GM18519 (cell line): ENCODE measurements at regions not wholly inside any gene's neighbourhood (a gene's known extent, or its start where the extent isn't known, plus 50 kb on each side); places are given as distances from the start of the nearest gene placed in this dataset.

ENCODE experiments used
- ATAC-seq: cut with Tn5 transposase; IDR thresholded peaks from one replicate; pipeline ENCODE4 v1.9.1; 2021; ENCODE audit warnings: mild to moderate bottlenecking, moderate library complexity; ENCODE audit not compliant: unreplicated experiment, low FRiP score

GRCh38 chr15:94744080-94744793, 512.9 kb downstream of the MCTP2 start:
- no peak for ATAC-seq

- ATAC-seq = no peak
Measured at GRCh38 chr15:94745371-94745770, 514.0 kb downstream of the MCTP2 start.

DNA sequence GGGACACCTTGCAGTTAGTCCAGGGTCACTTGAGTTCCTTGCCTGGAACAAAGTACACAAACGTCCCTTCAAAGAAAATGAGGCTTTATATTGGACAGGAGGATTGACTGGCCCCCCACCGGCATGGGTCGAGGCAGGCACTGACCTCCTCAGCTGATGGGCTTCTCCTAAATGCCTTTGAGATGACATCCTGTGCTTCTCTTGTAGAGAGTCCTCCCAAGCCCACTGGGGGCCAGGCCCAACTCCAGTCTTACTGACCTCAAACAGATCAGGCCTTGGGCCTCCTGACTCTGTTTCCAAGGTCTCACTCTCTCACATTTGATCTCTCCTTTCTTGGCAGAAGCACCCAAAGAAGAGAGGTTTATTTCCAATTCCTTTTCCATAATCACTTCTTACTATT, 516.1 kb downstream of the MCTP2 start:
- ATAC-seq = no peak

- peak; percentile 97 for ATAC-seq
Measured at GRCh38 chr15:94749811-94750617, 518.7 kb downstream of the MCTP2 start.

- ATAC-seq = no peak
Measured at GRCh38 chr15:94760348-94760747, 529.0 kb downstream of the MCTP2 start.

- ATAC-seq = no peak
Measured at GRCh38 chr15:94761574-94761973, 530.2 kb downstream of the MCTP2 start.

- no peak for ATAC-seq
Measured at GRCh38 chr15:94769089-94769488, 537.7 kb downstream of the MCTP2 start.

GRCh38 chr15:94770199-94770598, 538.8 kb downstream of the MCTP2 start:
- no peak for ATAC-seq

DNA sequence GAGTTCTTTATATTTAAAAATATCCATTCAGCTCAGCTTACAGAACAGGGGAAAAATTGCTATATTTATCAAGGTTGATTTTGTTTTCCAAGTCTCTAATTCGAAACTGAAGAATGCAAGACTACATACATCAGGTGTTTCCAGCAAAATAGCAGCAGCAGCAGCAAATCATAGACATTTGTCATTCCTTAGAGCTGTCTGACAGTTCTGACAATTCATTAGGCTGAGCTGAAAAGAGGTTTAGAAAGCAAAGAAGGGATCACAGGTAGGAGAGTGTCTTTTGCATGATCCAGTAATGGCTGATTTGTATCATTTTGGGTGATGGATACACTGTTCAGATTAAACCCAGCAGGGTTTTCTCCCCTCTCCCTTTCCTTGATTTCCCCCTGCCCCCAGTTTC, 545.7 kb downstream of the MCTP2 start:
- ATAC-seq = no peak

DNA sequence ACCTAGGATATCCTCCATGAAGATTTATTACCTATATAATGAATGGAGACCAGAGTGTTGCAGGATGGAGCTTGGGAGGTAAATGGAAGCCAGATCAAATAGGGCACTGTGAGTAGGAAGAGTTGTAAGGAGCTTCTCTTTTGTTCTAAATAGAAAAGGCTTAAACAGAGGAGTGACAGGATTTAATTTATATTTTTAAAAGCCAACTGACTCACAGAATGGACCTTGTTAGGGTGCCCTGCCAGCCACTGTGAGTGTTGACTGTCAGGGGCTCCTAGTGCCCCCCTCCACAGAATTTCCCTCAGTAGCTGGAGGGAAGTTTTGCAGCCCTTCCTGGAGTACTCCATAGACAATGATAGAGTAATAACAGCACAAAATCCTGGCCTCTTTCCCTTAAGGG, 547.5 kb downstream of the MCTP2 start:
- no peak for ATAC-seq

GRCh38 chr15:94780166-94780565, 548.8 kb downstream of the MCTP2 start:
- ATAC-seq = no peak

DNA sequence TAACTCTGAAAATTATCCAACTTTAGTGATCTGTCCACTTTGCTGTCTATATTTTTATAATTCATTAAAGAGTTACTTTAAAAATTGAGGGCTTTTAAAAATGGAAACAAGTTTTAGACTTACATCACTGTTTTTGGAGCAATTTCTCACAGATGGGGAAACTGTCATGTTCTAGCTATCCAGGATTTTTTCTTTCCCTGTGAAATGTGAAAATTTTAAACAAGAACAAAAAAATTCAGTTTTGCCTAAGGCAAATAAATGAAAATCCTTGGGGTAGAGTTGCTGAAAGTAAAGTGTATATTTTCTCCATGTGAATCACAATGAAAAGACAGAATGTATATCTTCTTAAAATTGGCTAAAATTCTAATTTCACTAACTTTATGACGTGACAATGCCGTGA, 553.7 kb downstream of the MCTP2 start:
- ATAC-seq = no peak

GRCh38 chr15:94791008-94791407, 559.6 kb downstream of the MCTP2 start:
- no peak for ATAC-seq

DNA sequence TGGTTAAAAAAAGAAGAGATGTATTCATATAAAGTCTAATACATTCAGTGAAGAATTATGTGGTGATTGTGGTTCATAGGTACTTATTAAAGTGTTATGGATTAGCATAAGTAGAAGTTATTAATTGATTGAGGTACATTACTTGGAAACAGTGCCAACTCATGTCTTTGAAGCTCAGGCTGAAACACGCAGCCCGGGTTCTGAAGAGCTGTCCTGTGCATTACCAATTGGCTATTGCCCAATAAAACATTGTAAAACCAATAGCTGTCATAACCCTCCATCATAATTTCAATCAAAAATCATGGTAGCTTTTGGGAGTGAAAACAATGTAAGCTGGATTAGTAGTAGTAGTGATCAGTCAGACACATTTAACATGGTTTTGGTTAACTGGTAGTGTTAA, 560.1 kb downstream of the MCTP2 start:
- ATAC-seq = no peak

DNA sequence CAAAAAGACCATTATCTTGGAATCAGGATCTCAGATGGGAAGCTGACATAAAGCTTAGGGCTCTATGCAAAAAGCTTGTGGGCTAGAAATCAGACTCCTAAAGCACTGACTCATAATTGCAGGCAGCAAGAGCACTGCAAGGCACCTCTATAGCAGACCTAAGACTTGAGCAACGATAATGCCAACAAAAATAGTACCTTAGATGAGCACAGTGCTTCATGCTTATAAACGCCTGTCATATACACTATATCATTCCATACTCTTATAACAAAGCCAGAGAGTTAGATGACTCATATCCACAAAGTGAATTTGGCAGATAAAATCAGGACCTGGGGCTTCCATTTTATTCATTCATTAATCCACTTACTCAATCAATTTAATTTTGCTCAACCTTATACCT, 560.8 kb downstream of the MCTP2 start:
- no peak for ATAC-seq

DNA sequence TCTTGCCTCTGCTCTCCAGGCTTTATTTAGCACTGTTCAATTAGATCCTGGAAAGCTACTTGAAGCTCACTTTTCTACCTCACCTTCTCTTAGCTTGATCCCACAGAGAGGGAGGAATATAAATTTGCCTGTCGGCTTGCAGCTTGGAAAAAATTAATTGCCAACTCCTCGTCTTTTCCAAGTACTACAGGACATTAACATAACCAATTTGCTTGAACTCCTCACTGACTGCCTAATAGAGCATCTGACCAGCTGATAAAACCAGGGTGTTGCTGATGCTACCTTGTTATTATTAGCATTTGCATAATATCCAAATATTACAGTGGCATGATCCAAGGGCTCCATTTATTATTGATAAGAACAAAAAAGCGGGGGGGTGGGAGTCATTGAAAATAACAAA, 561.8 kb downstream of the MCTP2 start:
- no peak for ATAC-seq

- ATAC-seq = no peak
Measured at GRCh38 chr15:94793641-94794040, 562.3 kb downstream of the MCTP2 start.

DNA sequence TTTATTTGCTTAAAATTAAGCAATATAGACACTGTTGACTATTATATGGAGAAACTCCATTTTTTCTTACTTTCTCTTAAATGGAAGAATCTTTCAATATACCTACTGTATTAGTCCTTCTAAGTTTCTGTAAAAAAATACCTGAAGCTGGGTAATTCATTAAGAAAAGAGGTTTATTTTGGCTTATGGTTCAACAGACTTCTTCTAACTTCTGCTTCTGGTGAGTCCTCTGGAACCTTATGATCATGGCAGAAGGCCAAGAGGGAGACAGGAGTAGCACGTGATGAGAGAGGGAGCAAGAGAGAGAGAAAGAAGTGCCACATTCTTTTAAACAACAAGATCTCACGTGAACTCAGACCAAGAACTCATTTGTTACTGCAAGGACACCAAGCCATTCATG, 573.3 kb downstream of the MCTP2 start:
- no peak for ATAC-seq

DNA sequence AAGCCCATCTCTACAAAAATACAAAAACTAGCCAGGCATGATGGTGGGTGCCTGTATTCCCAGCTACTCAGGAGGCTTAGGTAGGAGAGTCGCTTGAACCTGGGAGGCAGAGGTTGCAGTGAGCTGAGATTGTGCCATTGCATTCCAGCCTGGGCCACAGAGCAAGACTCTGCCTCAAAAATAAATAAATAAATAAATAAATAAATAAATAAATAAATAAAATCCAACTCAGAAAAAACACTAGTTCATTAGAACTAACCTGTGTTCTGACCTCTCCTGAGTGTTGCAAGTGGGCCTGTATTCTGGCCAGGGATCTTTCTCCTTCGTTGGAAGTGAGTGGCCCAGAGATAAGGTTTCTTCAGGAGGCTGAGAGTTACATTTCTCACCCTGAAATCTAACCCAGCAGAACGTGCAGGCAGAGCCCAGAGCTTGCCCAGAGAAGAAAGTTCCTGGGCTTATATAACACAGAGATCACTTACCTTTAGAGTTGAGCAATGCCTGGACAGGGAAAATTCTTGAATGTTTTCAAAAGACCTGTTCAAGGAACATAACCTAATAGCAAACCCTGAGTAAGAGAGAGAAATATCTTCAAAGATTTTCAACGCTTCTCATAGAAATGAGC, 583.9 kb downstream of the MCTP2 start:
- no peak for ATAC-seq

GRCh38 chr15:94815914-94816313, 584.6 kb downstream of the MCTP2 start:
- no peak for ATAC-seq
